Body of pancreas (tissue), 4 donors: ENCODE measurements at regions not wholly inside any gene's neighbourhood (a gene's known extent, or its start where the extent isn't known, plus 50 kb on each side); places are given as distances from the start of the nearest gene placed in this dataset.
"Not testable (repeated sequence)": the region's sequence is repeated elsewhere in the genome, so short reads cannot be mapped to it uniquely, and the experiment has no call there.

Source experiments
- POLR2A ChIP-seq, 3 donors: fragments of 450-650 bp; IDR thresholded peaks; one replicate each; pipeline ENCODE4 v1.6.1; 2016; ENCODE audit warnings: antibody characterized with exemption in 3 of 3, mild to moderate bottlenecking in 2 of 3
- TF ChIP-seq, protein P1 (sequence below), 7 experiments: fragments of 450-650 bp in 4 of 7; fragments of 200-600 bp in 3 of 7; sonication (generic) in 3 of 7; IDR thresholded peaks; one replicate each; pipeline ENCODE4 v1.5.1; 2016 to 2019; ENCODE audit warnings: antibody characterized with exemption in 7 of 7

DNA sequence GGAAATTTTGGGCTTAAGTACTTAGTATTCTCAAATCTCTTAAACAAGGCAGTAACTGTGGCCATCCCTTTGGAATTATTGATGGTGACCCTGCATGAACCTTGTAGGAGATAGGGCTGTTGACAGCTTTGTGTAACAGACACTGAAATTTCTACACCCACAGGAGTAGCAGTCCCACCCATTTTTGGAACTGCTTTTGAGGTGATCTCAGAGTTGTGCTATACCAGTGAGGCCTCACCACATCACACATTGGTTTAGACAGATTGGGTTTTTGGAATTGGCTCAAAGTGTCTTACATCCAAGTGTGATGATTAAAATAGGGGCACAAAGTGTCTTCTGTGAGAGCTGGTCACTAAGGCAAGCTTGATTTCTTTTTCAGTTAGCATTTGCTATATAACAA is 105.6 kb upstream of the CRYM start:
- TF ChIP-seq, protein P1, sequence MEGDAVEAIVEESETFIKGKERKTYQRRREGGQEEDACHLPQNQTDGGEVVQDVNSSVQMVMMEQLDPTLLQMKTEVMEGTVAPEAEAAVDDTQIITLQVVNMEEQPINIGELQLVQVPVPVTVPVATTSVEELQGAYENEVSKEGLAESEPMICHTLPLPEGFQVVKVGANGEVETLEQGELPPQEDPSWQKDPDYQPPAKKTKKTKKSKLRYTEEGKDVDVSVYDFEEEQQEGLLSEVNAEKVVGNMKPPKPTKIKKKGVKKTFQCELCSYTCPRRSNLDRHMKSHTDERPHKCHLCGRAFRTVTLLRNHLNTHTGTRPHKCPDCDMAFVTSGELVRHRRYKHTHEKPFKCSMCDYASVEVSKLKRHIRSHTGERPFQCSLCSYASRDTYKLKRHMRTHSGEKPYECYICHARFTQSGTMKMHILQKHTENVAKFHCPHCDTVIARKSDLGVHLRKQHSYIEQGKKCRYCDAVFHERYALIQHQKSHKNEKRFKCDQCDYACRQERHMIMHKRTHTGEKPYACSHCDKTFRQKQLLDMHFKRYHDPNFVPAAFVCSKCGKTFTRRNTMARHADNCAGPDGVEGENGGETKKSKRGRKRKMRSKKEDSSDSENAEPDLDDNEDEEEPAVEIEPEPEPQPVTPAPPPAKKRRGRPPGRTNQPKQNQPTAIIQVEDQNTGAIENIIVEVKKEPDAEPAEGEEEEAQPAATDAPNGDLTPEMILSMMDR (IDR thresholded peaks at IDR 0.05) = not testable (repeated sequence)
- TF ChIP-seq POLR2A (IDR thresholded peaks at IDR 0.05) = not testable (repeated sequence)
